ENCODE measurements at regions not wholly inside any gene's neighbourhood (a gene's known extent, or its start where the extent isn't known, plus 50 kb on each side); places are given as distances from the start of the nearest gene placed in this dataset.

DNA sequence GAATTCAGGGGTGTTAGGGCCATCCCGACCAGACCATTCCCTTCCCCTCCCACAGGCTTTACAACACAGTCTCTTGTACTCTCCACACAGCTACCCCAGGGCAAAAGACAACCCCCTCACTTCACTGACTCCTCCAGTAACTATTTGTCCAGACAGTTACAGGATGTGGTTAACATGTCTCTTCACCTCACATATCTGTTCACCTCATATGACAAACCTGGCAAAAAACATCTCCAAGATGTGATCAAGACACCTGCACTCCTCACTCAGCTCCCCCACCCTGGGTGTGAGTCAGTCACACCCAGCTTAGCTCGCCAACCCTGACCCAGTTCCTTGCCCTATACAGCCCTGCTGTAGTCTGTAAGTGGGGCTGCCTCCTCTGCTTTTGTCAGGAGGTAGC lies 490.5 kb upstream of the CHRM3 start:
- DNase-seq: no peak

- DNase-seq: no peak
Observed at GRCh38 chr1:238892612-238893011, 493.8 kb upstream of the CHRM3 start.

DNA sequence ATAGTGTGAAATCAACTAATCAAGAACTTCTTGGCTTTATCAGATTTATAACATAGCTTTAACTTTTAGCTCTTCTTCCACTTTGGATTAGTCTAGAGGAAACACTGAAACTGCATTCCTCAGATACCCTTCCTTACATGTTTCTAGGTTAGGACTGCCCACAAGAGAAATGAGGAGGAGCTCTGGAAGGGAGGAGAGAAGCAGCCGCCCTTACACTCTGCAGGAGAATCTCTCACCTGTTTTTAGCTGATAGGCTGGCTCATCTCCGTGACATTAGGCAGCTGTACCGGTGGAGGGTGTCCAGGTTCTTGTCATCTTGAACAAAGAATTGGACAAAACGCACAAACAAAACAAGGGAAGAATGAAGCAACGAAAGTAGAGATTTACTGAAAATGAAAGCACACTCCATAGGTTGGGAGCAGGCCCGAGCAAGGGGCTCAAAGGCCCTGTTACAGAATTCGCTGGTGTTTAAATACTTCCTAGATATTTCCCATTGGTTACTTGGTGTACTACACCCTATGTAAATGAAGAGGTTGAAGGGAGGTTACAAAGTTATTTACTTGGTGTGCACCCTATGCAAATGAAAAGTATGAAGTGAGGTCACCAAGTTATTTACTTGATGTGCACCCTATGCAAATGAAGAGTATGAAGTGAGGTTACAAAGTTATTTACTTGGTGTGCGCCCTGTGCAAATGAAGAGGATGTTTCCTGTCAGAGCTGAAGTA lies 524.9 kb upstream of the CHRM3 start:
- no peak for DNase-seq

DNA sequence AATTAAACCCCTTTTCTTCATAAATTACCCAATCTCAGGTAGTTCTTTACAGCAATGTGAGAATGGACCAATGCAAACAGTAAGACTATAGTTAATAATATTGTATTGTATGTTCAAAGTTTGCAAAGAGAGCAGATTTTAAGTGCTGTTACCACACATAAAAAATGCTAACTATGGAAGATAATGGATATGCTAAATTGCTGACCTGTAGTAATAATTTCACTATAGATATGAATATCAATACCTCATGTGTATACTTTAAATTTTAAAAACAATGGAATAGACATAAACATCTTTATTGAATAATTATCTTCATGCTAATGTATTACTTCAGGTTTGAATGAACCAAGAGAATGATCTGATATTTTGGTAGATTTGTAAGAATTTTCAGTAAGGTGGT lies 552.4 kb upstream of the CHRM3 start:
- DNase-seq: no peak

GRCh38 chr1:238832106-238832505 lies 554.3 kb upstream of the CHRM3 start:
- no peak for DNase-seq

DNA sequence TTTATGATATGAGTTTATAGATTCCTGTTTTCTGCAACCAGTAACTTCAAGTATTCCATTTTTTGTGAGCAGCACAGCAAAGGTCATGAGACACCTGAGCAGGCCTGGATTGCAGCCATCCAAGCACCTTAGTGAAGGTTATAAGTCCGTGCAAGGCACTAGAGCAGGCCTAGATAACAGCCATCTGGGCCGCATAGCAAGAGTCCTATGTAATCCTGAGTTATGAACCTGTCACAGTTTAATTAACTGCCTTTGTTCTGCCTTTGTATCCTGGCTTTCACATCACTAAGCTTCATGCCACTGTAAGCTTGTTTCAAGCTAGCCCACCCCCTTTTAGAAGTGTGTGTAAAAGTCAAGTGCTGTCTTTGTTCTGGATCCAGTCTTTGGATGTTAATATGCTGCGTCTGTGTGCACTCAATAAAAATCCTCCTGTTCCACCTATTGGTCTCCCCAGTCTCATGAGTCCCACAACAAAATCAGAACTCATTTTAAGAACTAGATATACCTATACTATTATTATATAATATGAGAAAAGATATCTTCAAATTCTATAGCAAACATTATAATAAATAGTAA lies 556.2 kb upstream of the CHRM3 start:
- DNase-seq: no peak

DNA sequence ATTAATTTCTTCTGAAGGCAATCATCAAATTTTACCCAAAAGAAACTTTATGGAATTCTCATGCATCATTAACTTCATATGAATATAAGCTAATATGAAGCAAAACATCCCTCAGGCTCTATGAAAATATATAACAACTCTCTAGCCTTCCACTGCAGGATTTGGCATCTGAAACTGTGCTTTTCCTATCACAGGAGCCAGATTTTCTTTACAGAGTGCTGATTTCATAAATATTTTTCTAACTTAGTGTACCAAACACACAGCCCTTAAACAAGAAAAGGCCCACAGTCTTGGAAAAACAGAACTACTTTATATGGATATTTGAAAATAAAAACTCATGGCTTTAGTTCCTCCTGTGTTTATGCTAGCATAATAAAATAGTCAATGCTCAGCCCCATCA lies 559.5 kb upstream of the CHRM3 start:
- DNase-seq: no peak

- no peak for DNase-seq
Observed at GRCh38 chr1:238823416-238823815, 563.0 kb upstream of the CHRM3 start.

- no peak for DNase-seq
Observed at GRCh38 chr1:238811211-238811879, 575.0 kb upstream of the CHRM3 start.

- no peak for DNase-seq
Observed at GRCh38 chr1:238790882-238791281, 595.5 kb upstream of the CHRM3 start.

DNA sequence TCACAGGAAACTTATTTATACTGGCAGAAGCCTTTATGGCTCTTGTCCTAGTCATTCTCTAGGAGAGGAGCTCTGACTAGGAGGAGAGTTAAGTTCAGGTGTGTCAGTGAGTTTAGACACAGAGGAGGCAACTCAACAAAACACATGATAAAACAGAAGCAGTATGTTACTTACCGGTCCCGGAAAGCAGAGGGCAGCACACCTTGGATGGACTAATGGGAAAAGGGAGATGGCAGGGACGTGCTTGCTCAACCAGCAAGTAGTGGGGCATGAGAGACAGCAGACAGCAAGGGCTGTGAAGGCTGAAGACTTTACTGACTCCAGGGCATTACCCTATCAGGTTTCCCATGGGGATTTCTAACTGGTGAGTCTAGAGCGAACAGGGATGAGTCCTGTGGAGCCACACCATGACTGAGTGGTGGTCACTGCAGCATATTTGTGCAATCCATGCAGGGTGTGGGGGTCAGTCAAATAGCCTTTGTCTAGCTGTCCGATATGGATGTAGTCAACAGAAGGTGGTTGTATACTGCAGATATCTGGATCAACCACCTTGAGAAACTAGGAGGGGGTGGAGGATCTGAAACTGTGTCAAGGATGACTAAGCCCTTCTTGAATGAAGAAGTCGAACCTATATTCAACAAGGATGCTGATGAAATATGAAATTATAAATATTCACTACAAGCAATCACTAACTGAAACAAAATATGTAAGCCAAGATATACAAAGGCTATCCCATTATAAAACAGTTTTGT lies 596.3 kb upstream of the CHRM3 start:
- no peak for DNase-seq

DNA sequence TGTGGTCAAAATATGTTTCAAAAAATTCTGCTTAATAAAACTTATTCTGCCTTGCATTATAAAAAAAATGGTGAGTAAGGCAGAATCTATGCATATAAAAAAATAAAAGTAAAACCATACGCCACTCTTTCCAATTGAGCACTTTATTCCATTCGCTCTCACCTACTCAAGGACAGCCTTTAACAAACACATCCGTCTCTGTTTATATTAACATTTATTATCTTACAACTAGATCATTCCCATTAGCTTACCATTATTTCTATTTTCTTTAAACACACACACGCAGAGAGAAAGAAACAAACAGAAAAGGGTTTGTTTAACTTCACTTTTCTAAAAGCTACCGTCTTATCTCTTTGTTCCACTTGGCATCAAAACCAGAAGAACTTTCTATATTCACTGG lies 598.9 kb upstream of the CHRM3 start:
- no peak for DNase-seq

GRCh38 chr1:238783633-238784032 lies 602.7 kb upstream of the CHRM3 start:
- no peak for DNase-seq

GRCh38 chr1:238779716-238780115 lies 606.7 kb upstream of the CHRM3 start:
- DNase-seq: no peak

DNA sequence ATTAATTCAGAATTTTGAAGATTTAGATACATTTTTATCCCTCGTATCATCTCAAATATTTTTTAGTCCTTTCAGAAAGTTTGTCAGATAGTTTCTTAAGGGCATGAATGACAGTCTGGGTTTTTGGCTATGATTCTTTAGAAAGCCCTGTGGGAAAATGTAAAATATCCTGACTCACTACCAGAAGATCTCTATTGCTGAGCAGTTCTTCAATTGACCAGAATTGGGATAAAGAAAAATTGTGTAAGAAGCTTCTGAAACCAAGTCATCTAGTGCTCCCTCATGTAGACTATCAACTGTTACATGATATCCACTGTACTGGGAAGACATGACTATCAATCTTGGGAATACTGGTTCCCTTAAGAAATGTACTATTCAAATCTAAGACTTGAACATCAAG lies 608.3 kb upstream of the CHRM3 start:
- DNase-seq: no peak

DNA sequence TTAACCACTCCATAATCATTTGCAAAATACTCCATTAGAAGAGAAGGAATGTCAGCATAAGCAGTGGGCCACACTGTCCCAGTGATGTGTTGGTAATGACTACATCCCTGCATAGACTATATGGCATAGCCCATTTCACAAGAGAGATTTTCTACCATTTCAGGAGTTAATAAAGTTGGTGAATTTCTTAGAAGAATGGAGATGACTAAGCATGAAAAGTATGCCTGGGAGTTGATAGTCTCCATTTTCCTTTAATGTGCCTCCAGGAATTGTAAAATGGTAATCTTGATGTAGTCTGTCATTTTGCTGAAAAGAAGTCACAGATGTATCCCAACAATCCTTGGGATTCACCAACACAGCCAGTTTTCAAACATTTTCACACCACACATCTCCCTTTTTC lies 608.8 kb upstream of the CHRM3 start:
- DNase-seq: no peak

DNA sequence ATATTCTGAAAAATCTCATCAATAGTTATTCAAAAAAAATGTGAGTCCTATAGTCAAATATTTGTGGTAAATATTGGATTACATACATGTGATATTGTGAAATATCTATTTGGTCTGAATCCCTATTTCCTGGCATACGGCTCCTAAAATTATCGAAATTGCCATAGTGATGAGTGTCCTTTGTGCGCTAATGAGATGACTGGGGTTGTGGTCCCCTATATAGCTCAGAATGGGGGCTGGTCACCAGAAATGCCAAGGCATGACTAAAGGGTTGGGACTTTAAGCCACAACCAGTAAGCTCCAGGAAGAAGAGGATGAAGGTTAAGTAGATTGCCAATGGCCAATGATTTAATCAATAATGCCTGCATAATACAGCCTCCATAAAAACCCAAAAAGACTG lies 610.2 kb upstream of the CHRM3 start:
- no peak for DNase-seq

DNA sequence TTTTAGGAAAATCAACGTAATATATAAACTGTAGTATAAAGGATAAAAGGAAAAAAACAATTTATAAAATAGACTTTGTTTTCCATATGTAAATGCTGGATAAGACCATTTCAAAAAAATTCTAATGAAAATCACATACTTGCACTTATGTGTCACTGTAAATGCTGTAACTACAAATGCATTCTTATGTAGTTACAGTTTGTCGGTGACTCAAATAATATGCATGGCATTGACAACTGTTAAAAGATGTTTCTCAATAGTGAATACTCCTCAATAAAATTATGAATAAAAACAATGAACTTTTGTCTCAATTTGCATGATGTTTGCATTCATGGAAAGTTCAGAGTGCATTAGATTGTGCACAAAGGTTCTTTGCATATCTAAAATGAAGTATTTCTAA lies 614.0 kb upstream of the CHRM3 start:
- DNase-seq: no peak

GRCh38 chr1:238767321-238767720 lies 619.0 kb upstream of the CHRM3 start:
- DNase-seq: no peak

DNA sequence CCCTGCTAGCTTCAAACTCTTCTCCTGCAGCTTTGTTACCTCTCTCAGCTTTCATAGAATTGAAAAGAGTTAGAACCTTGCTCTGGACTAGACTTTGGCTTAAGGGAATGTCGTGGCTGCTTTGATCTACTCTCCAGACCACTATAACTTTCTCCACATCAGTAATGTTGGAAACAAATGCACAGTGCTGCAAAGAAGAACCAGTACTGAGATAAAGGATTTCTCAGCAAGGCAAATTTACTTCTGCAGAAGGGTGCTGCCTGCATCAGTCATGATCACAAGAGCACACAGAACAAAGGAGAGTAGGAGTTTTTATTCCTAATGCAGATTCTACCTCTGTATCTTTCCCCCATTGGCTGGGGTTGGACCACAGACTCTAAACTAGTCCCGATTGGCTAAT lies 621.6 kb upstream of the CHRM3 start:
- DNase-seq: no peak

- DNase-seq: no peak
Observed at GRCh38 chr1:238753252-238753651, 633.1 kb upstream of the CHRM3 start.

- no peak for DNase-seq
Observed at GRCh38 chr1:238752327-238752726, 634.0 kb upstream of the CHRM3 start.

GRCh38 chr1:238745069-238745468 lies 641.3 kb upstream of the CHRM3 start:
- DNase-seq: no peak

DNA sequence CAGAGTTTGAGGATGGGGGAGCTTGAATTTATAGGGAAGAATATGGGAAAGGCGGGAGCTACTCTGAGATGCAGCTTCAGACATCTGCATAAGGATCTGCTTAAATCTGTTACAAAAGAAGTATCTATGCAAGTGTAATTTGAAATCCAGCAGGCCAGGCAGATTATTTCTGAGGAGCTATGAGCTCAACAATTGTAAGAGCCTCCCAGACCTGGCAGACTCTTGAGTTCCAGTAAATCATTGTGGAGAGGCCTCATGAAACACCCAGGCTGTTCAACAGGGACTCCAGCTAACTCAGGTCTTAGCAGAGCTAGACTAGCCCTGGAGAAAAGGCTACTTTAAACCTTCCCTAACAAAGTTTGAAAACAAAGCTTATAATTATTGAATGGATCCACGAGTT lies 647.5 kb upstream of the CHRM3 start:
- no peak for DNase-seq

All from amniotic stem cell (primary cell).